GM12878 (cell line): ENCODE measurements at regions not wholly inside any gene's neighbourhood (a gene's known extent, or its start where the extent isn't known, plus 50 kb on each side); places are given as distances from the start of the nearest gene placed in this dataset.

Experiments
- ATAC-seq: fragments of 200-7000 bp; cut with Tn5 transposase; 3 replicates; pipeline ENCODE4 v1.9.1; 2020; ENCODE audit warnings: mild to moderate bottlenecking, moderate library complexity
- BruUV-seq: library from RNA; stranded (reverse); fragments of 400-500 nt; replicated peaks from 2 replicates; lab custom pipeline; 2021; lab: Mats Ljungman, UMichigan
- CTCF ChIA-PET: fragments of 300-600 bp; sonication (Branson Sonifier 250); formaldehyde crosslinking; extraction: SDS; loops from one replicate; lab custom pipeline; 2021; ENCODE audit warnings: inconsistent platforms; lab: Yijun Ruan, JAX
- POLR2A ChIA-PET: fragments of 350-600 bp; formaldehyde crosslinking; extraction: SDS; loops from one replicate; lab custom pipeline; 2021; ENCODE audit warnings: inconsistent platforms; lab: Charles Lee
- RAD21 ChIA-PET: fragments of 300-600 bp; sonication (Branson Sonifier 250); formaldehyde crosslinking; loops from one replicate; lab custom pipeline; 2023; ENCODE audit warnings: antibody characterized with exemption; ENCODE audit not compliant: unreplicated experiment; lab: Charles Lee
- SMC1A ChIA-PET: fragments of 300-600 bp; sonication (Branson Sonifier 250); formaldehyde crosslinking; loops from one replicate; lab custom pipeline; 2023; ENCODE audit not compliant: unreplicated experiment, uncharacterized antibody; lab: Charles Lee
- DNase-seq: peaks from one replicate; pipeline ENCODE4 v3.0.0-alpha.2; 2011; ENCODE audit warnings: low read depth, low spot score
- FAIRE-seq: peaks from 3 replicates; lab custom pipeline; 2011; peaks lifted over from hg19 to GRCh38; lab: Jason Lieb, UNC
- H2AFZ ChIP-seq: 2 replicates; pipeline ENCODE4 v1.6.0; 2011; ENCODE audit warnings: low read depth, low read length, control low read depth; ENCODE audit not compliant: control insufficient read depth
- H3K27ac ChIP-seq: 2 replicates; pipeline ENCODE4 v1.5.1; 2011; ENCODE audit warnings: control low read depth; ENCODE audit not compliant: control insufficient read depth, insufficient read depth
- H3K27me3 ChIP-seq, 2 experiments: replicated peaks in 1 of 2; 2 replicates each; pipeline versions ENCODE4 v1.6.0 to v1.6.1; 2011; ENCODE audit warnings: low read length in 1 of 2; ENCODE audit not compliant: control insufficient read depth in 2 of 2, insufficient read depth in 2 of 2
- H3K36me3 ChIP-seq, 2 experiments: 2 replicates each; pipeline ENCODE4 v1.5.1; 2011; ENCODE audit warnings: low read length in 1 of 2; ENCODE audit not compliant: control insufficient read depth in 2 of 2, insufficient read depth in 2 of 2
- H3K4me1 ChIP-seq: 2 replicates; pipeline ENCODE4 v1.6.1; 2011; ENCODE audit warnings: mild to moderate bottlenecking, low read length, moderate library complexity, mixed read lengths; ENCODE audit not compliant: control insufficient read depth, insufficient read depth
- H3K4me2 ChIP-seq: 2 replicates; pipeline ENCODE4 v1.6.0; 2011; ENCODE audit warnings: control low read depth; ENCODE audit not compliant: control insufficient read depth, insufficient read depth
- H3K4me3 ChIP-seq: fragments of 200-600 bp; sonication (generic); 2 replicates; pipeline ENCODE4 v1.5.1; 2016
- H3K79me2 ChIP-seq: 2 replicates; pipeline ENCODE4 v1.6.0; 2011; ENCODE audit warnings: low read length; ENCODE audit not compliant: control insufficient read depth, insufficient read depth
- H3K9ac ChIP-seq: 2 replicates; pipeline ENCODE4 v1.8.0; 2011; ENCODE audit warnings: low read length, control low read depth, mixed read lengths; ENCODE audit not compliant: control insufficient read depth, insufficient read depth
- H3K9me3 ChIP-seq: replicated peaks from 3 replicates; pipeline ENCODE4 v1.5.1; 2011; ENCODE audit warnings: mild to moderate bottlenecking, low read length; ENCODE audit not compliant: control insufficient read depth, insufficient read depth
- H4K20me1 ChIP-seq: 2 replicates; pipeline ENCODE4 v1.6.0; 2011; ENCODE audit not compliant: control insufficient read depth, insufficient read depth
- HDGF ChIP-seq: fragments of 450-650 bp; IDR thresholded peaks from 2 replicates; pipeline ENCODE4 v1.6.1; 2016; ENCODE audit warnings: antibody characterized with exemption
- MXI1 ChIP-seq: fragments of 150-350 bp; IDR thresholded peaks from 2 replicates; pipeline ENCODE4 v1.6.1; 2011; ENCODE audit warnings: low read depth, mild to moderate bottlenecking, inconsistent platforms, low read length, improper control_type of control experiment
- NFXL1 ChIP-seq: fragments of 450-650 bp; IDR thresholded peaks from 2 replicates; pipeline ENCODE4 v1.6.1; 2017; ENCODE audit warnings: antibody characterized with exemption, mild to moderate bottlenecking, borderline replicate concordance
- NFYB ChIP-seq: IDR thresholded peaks from 2 replicates; pipeline ENCODE4 v1.6.1; 2011; ENCODE audit warnings: low read depth, mild to moderate bottlenecking, low read length, improper control_type of control experiment, moderate library complexity; ENCODE audit not compliant: insufficient read depth
- RCOR1 ChIP-seq: conservative IDR thresholded peaks from 2 replicates; pipeline ENCODE4 v1.6.1; 2012; ENCODE audit warnings: low read depth, low read length, improper control_type of control experiment
- SKIL ChIP-seq: fragments of 450-650 bp; IDR thresholded peaks from 2 replicates; pipeline ENCODE4 v1.6.1; 2017; ENCODE audit warnings: mild to moderate bottlenecking, low read depth, inconsistent platforms; ENCODE audit not compliant: poor library complexity, severe bottlenecking
- SP1 ChIP-seq: IDR thresholded peaks from one replicate; pipeline ENCODE4 v1.6.1; 2011; ENCODE audit warnings: low read depth, low read length
- ZBTB33 ChIP-seq: fragments of 450-650 bp; IDR thresholded peaks from 2 replicates; pipeline ENCODE4 v1.6.1; 2017; ENCODE audit warnings: mild to moderate bottlenecking
- WGBS: methylation state at CpG from one replicate; pipeline ENCODE4 v1.1.6; 2016; ENCODE audit warnings: low lambda C conversion rate; ENCODE audit not compliant: insufficient replicate concordance, insufficient coverage; ENCODE audit errors: missing lambda C conversion rate; 5-methylcytosine and 5-hydroxymethylcytosine counted together
- in situ Hi-C: fragments of 300-500 bp; cut with MboI; formaldehyde crosslinking; loops from 9 replicates; pipeline ENCODE4 v1.14.3; 2018; ENCODE audit warnings: mixed read lengths
- intact Hi-C: fragments of 100-400 bp; cut with micrococcal nuclease; formaldehyde crosslinking; loops from one replicate; pipeline ENCODE4 v1.14.2; 2022; ENCODE audit not compliant: unreplicated experiment

DNA sequence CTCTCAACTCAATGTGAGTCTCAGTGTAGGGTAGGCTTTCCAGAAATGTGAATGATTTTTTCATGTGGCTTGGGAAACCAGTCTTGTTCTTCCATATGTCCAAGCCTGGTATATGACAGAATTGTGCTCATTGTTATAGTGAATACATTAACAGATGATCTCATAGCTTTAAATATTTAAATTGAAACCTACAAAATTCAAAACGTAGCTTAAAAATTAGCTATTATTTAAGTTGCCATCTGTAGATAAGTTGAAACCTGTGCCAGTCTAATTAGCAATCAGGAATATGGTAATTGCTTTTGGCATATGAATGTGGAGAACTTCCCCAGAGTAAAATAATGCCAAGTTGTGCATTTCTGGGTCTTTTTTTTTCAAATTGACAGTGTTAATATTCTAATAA, 891.6 kb upstream of the SEL1L start:
- RAD21 ChIA-PET: no interaction called here
- H3K79me2 ChIP-seq: no peaks in the 10 kb centered on the region
- H4K20me1 ChIP-seq: no peaks in the 10 kb centered on the region
- intact Hi-C loops (no loop called here), in situ Hi-C loops (no loop called here)
- H3K4me3 ChIP-seq: no peak overlapping the region
- H3K4me1 ChIP-seq: no peaks in the 10 kb centered on the region
- H3K4me2 ChIP-seq: no peak overlapping the region
- no peaks in the 10 kb centered on the region for H3K9me3 ChIP-seq
- H3K27ac ChIP-seq: no peak overlapping the region
- H3K9ac ChIP-seq: no peak overlapping the region
- CTCF ChIA-PET: no interaction called here
- no peak for FAIRE-seq
- POLR2A ChIA-PET: no interaction called here
- no TSS peak for BruUV-seq
- SMC1A ChIA-PET: no interaction called here
- ATAC-seq: no peak
- no peak for DNase-seq
- TF ChIP-seq NFYB: no peak
- TF ChIP-seq RCOR1: no peak
- TF ChIP-seq ZBTB33: no peak
- TF ChIP-seq SP1: no peak
- no peak for TF ChIP-seq MXI1
- no peak for TF ChIP-seq SKIL
- TF ChIP-seq NFXL1: no peak
- TF ChIP-seq HDGF: no peak
- no peak overlapping the region for H2AFZ ChIP-seq
- H3K27me3 ChIP-seq: no peaks in the 10 kb centered on the region
- WGBS: 5% methylated on average over 1 of the region's 1 CpG
- H3K36me3 ChIP-seq: no peaks in the 10 kb centered on the region
